ENCODE measurements at regions not wholly inside any gene's neighbourhood (a gene's known extent, or its start where the extent isn't known, plus 50 kb on each side); places are given as distances from the start of the nearest gene placed in this dataset.

DNA sequence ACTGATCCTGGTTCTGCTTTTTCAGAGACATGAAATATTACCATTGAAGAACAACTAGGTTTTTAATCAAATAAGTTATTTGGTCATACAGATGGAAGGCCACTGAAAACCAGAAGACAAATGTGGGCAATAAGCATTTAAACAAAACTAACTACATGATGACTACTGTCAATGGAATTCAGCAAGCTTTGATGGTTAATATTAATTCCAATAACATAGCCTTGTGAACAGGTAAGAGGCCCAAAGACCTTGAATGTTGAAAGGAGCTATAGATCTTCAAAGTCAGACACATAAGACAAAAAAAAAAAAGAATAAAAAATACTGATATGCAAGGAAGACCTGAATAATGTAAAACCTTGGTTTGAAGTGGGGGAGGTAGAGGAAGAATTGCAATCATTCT is 1955.6 kb upstream of the CELF4 start:
- no peaks in the 10 kb centered on the region for H3K36me3 ChIP-seq (ENCODE audit: control insufficient read depth in 2 of 2, extremely low read depth in 1 of 2, insufficient read depth in 2 of 2, low read length in 2 of 2)
- TF ChIP-seq MYC (IDR thresholded peaks at IDR 0.05; ENCODE audit: low read depth, low read length) (no peak), POLR2A (IDR thresholded peaks at IDR 0.05; ENCODE audit: low read depth, low read length) (no peak), EZH2 (IDR thresholded peaks at IDR 0.05; ENCODE audit: borderline replicate concordance, low read depth, low read length, severe bottlenecking) (no peak), FOS (IDR thresholded peaks at IDR 0.05; ENCODE audit: borderline replicate concordance, insufficient read depth, low read length) (no peak), POLR2AphosphoS5 (IDR thresholded peaks at IDR 0.05; ENCODE audit: insufficient read depth, low read depth, low read length) (no peak), JUN (IDR thresholded peaks at IDR 0.05; ENCODE audit: borderline replicate concordance, insufficient read depth, insufficient read length, low read depth) (no peak), GATA2 (IDR thresholded peaks at IDR 0.05; ENCODE audit: insufficient read depth, insufficient read length, low read depth, low read length) (no peak)
- TF ChIP-seq, protein P1, sequence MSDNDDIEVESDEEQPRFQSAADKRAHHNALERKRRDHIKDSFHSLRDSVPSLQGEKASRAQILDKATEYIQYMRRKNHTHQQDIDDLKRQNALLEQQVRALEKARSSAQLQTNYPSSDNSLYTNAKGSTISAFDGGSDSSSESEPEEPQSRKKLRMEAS (IDR thresholded peaks at IDR 0.05; ENCODE audit: insufficient read depth, insufficient read length), result no peak
- TF ChIP-seq, protein P2, sequence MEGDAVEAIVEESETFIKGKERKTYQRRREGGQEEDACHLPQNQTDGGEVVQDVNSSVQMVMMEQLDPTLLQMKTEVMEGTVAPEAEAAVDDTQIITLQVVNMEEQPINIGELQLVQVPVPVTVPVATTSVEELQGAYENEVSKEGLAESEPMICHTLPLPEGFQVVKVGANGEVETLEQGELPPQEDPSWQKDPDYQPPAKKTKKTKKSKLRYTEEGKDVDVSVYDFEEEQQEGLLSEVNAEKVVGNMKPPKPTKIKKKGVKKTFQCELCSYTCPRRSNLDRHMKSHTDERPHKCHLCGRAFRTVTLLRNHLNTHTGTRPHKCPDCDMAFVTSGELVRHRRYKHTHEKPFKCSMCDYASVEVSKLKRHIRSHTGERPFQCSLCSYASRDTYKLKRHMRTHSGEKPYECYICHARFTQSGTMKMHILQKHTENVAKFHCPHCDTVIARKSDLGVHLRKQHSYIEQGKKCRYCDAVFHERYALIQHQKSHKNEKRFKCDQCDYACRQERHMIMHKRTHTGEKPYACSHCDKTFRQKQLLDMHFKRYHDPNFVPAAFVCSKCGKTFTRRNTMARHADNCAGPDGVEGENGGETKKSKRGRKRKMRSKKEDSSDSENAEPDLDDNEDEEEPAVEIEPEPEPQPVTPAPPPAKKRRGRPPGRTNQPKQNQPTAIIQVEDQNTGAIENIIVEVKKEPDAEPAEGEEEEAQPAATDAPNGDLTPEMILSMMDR (IDR thresholded peaks at IDR 0.05; ENCODE audit: extremely low read depth in 1 of 2, insufficient read depth in 1 of 2, low read depth in 1 of 2, low read length in 2 of 2), result no peak
- BruUV-seq (replicated peaks), result no TSS peak
- FAIRE-seq, result no peak
- H3K4me1 ChIP-seq (ENCODE audit: control insufficient read depth, extremely low read depth, insufficient read depth, low read length), result peaks cover 5% of the 10 kb centered on the region
- no peak overlapping the region for H2AFZ ChIP-seq (ENCODE audit: low read depth, low read length)
- intact Hi-C loops (cut with micrococcal nuclease) (no loop called here), dilution Hi-C loops (cut with MboI; ENCODE audit: extremely low pct_ligation_motif_present, low sequenced_read_pairs) (no loop called here)
- DNase-seq (ENCODE audit: low read depth, low spot score), result no peak
- H3K9me3 ChIP-seq (replicated peaks; ENCODE audit: control insufficient read depth, insufficient read depth, low read length), result no peaks in the 10 kb centered on the region
- H3K79me2 ChIP-seq (ENCODE audit: control insufficient read depth, insufficient read depth, low read length), result no peaks in the 10 kb centered on the region
- H3K27ac ChIP-seq (ENCODE audit: insufficient read depth, low read depth, low read length), result no peak overlapping the region
- no peak overlapping the region for H3K4me3 ChIP-seq (replicated peaks in 1 of 3; ENCODE audit: insufficient read depth in 1 of 3, low read depth in 1 of 3, low read length in 3 of 3)
- CTCF ChIA-PET, result no interaction called here
- no peak overlapping the region for H3K4me2 ChIP-seq (ENCODE audit: insufficient read depth, low read length)
- H3K9ac ChIP-seq (replicated peaks; ENCODE audit: extremely low read depth, insufficient read depth, low read length), result no peak overlapping the region
- H4K20me1 ChIP-seq (replicated peaks; ENCODE audit: control insufficient read depth, extremely low read depth, insufficient read depth, low read length), result no peaks in the 10 kb centered on the region
- POLR2A ChIA-PET, result no interaction called here
- H3K27me3 ChIP-seq (ENCODE audit: control insufficient read depth in 2 of 2, insufficient read depth in 2 of 2, low read length in 2 of 2), result no peaks in the 10 kb centered on the region
- H3K9me1 ChIP-seq (replicated peaks; ENCODE audit: control insufficient read depth, extremely low read depth, insufficient read depth, low read length), result no peaks in the 10 kb centered on the region

Measured in endothelial cell of umbilical vein (primary cell).